ENCODE measurements at regions not wholly inside any gene's neighbourhood (a gene's known extent, or its start where the extent isn't known, plus 50 kb on each side); places are given as distances from the start of the nearest gene placed in this dataset.

DNA sequence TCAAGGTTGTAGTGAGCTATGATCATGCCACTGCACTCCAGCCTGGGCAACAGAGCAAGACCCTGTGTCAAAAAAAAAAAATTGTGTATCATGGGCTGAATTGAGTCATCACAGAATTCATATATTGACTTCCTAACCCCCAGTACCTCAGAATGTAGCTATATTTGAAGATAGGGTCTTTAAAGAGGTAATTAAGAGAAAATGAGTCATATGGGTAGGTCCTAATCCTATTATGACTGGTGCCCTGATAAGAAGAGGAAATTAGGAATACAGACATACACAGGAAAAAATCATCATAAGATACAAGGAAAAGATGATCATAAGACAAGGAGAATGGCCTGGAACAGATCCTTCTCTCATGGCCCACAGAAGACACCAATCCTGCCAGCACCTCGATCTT is 466.4 kb upstream of the ACVR2A start:
- DNase-seq (ENCODE audit: low read depth in 2 of 3, low spot score in 1 of 3): no peak

DNA sequence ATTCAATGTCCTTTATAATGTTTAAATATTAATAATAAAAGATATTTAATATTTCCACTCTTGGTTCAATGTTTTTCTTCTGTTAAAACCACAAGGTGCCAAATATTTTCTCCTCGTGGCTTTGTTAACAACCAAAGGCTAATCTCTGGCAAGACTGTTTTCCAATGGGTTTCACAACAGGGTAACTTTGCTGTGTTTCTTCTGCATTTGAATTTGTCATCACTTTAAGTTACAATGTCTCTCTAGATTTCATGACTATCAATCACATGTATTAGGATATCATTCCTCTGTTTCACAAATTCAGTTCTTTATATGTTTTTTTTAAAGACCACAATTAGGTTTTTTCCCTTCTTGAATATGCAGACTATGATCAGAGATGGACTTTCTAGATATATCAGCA is 469.8 kb upstream of the ACVR2A start:
- DNase-seq (ENCODE audit: low read depth in 2 of 3, low spot score in 1 of 3): no peak

GRCh38 chr2:147374423-147374811 is 470.4 kb upstream of the ACVR2A start:
- DNase-seq (ENCODE audit: low read depth in 2 of 3, low spot score in 1 of 3): no peak

GRCh38 chr2:147373800-147374422 is 470.9 kb upstream of the ACVR2A start:
- DNase-seq (ENCODE audit: low read depth in 2 of 3, low spot score in 1 of 3): no peak

- no peak for DNase-seq (ENCODE audit: low read depth in 2 of 3, low spot score in 1 of 3)
These were observed 476.5 kb upstream of the ACVR2A start for GRCh38 chr2:147368306-147368705.

- no peak for DNase-seq (ENCODE audit: low read depth in 2 of 3, low spot score in 1 of 3)
These were observed 478.6 kb upstream of the ACVR2A start for GRCh38 chr2:147366279-147366678.

- DNase-seq (ENCODE audit: low read depth in 2 of 3, low spot score in 1 of 3): no peak
These were observed 479.2 kb upstream of the ACVR2A start for GRCh38 chr2:147365622-147366021.

- no peak for DNase-seq (ENCODE audit: low read depth in 2 of 3, low spot score in 1 of 3)
These were observed 480.2 kb upstream of the ACVR2A start for GRCh38 chr2:147364597-147364996.

- no peak for DNase-seq (ENCODE audit: low read depth in 2 of 3, low spot score in 1 of 3)
These were observed 481.6 kb upstream of the ACVR2A start for GRCh38 chr2:147363181-147363580.

GRCh38 chr2:147358375-147358774 is 486.5 kb upstream of the ACVR2A start:
- DNase-seq (ENCODE audit: low read depth in 2 of 3, low spot score in 1 of 3): no peak

GRCh38 chr2:147356157-147356556 is 488.7 kb upstream of the ACVR2A start:
- DNase-seq (ENCODE audit: low read depth in 2 of 3, low spot score in 1 of 3): no peak

- no peak for DNase-seq (ENCODE audit: low read depth in 2 of 3, low spot score in 1 of 3)
These were observed 489.1 kb upstream of the ACVR2A start for GRCh38 chr2:147355706-147356105.

DNA sequence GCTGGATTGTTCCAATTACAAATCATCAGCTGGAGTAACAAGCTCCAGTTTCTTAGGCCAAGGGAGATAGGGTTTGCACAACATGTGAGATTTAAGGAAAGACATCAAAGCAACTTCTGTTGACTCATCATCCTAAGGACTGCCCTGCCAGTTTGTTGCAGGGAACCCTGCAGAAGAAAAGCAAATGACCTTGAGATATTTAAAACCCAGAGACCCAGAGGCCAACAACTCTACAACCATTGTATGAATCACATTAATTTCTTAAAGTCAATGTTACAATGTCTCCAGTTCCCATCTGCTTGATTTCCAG is 491.8 kb upstream of the ACVR2A start:
- no peak for DNase-seq (ENCODE audit: low read depth in 2 of 3, low spot score in 1 of 3)

- DNase-seq (ENCODE audit: low read depth in 2 of 3, low spot score in 1 of 3): no peak
These were observed 492.4 kb upstream of the ACVR2A start for GRCh38 chr2:147352264-147353071.

- no peak for DNase-seq (ENCODE audit: low read depth in 2 of 3, low spot score in 1 of 3)
These were observed 493.0 kb upstream of the ACVR2A start for GRCh38 chr2:147351784-147352183.

GRCh38 chr2:147348931-147349555 is 495.8 kb upstream of the ACVR2A start:
- DNase-seq (ENCODE audit: low read depth in 2 of 3, low spot score in 1 of 3): no peak

- DNase-seq (ENCODE audit: low read depth in 2 of 3, low spot score in 1 of 3): no peak
These were observed 498.7 kb upstream of the ACVR2A start for GRCh38 chr2:147346142-147346541.

GRCh38 chr2:147345246-147345645 is 499.6 kb upstream of the ACVR2A start:
- DNase-seq (ENCODE audit: low read depth in 2 of 3, low spot score in 1 of 3): no peak

GRCh38 chr2:147342329-147342728 is 502.5 kb upstream of the ACVR2A start:
- DNase-seq (ENCODE audit: low read depth in 2 of 3, low spot score in 1 of 3): no peak

- DNase-seq (ENCODE audit: low read depth in 2 of 3, low spot score in 1 of 3): peak; percentile 8 to 62 (median 23)
These were observed 512.9 kb upstream of the ACVR2A start for GRCh38 chr2:147331790-147332419.

GRCh38 chr2:147330925-147331324 is 513.9 kb upstream of the ACVR2A start:
- DNase-seq (ENCODE audit: low read depth in 2 of 3, low spot score in 1 of 3): no peak

DNA sequence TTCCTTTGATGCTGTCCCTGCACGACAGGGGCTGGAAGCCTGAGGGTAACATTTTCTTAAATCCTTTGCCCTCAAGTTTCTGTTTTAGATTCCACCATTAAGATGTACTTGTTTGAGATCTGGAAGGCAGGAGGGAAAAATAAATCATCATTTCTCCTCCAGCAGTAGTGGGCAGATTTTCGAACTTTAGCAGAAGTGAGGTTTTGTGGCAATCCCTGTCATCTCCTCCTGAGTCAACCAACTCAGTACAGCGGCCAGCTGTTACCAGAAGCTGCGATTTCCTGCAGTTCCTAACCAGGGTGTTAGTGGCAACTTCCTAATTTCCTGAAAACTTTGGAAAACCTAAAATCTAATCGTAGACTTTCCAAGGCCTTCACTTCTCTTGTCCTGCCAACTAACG is 517.2 kb upstream of the ACVR2A start:
- peak in 1 of 3 donors; percentile 10 for DNase-seq (ENCODE audit: low read depth in 2 of 3, low spot score in 1 of 3)

Measured in stimulated activated CD4-positive, alpha-beta T cell treated with anti-CD3 and anti-CD28 coated beads, Interleukin-12 subunit alpha, Interleukin-12 subunit beta, amount 100 ng/mL, for 48 hours (primary cell).